GM23338 (cell line): ENCODE measurements at regions not wholly inside any gene's neighbourhood (a gene's known extent, or its start where the extent isn't known, plus 50 kb on each side); places are given as distances from the start of the nearest gene placed in this dataset.

Source experiments
- CTCF ChIP-seq, 2 experiments: fragments of 200-600 bp in 1 of 2; sonication (generic) in 1 of 2; conservative IDR thresholded peaks; 2 replicates each; pipeline versions ENCODE4 v1.5.1 to v1.6.1; 2016 to 2017; ENCODE audit warnings: antibody characterized with exemption in 2 of 2, low read depth in 2 of 2, mild to moderate bottlenecking in 2 of 2, moderate library complexity in 1 of 2
- EZH2phosphoT487 ChIP-seq: fragments of 200-600 bp; sonication (generic); IDR thresholded peaks from one replicate; pipeline ENCODE4 v1.8.1; 2018; ENCODE audit warnings: antibody characterized with exemption; ENCODE audit not compliant: unreplicated experiment
- TF ChIP-seq, protein P1 (sequence below): fragments of 250-450 bp; sonication (Bioruptor Pico); IDR thresholded peaks from 2 replicates; pipeline ENCODE4 v1.5.0; 2020; ENCODE audit warnings: mild to moderate bottlenecking, moderate library complexity
- TF ChIP-seq, protein P2 (sequence below): IDR thresholded peaks from one replicate; pipeline ENCODE4 v1.6.1; 2018; ENCODE audit warnings: antibody characterized with exemption; ENCODE audit not compliant: unreplicated experiment

DNA sequence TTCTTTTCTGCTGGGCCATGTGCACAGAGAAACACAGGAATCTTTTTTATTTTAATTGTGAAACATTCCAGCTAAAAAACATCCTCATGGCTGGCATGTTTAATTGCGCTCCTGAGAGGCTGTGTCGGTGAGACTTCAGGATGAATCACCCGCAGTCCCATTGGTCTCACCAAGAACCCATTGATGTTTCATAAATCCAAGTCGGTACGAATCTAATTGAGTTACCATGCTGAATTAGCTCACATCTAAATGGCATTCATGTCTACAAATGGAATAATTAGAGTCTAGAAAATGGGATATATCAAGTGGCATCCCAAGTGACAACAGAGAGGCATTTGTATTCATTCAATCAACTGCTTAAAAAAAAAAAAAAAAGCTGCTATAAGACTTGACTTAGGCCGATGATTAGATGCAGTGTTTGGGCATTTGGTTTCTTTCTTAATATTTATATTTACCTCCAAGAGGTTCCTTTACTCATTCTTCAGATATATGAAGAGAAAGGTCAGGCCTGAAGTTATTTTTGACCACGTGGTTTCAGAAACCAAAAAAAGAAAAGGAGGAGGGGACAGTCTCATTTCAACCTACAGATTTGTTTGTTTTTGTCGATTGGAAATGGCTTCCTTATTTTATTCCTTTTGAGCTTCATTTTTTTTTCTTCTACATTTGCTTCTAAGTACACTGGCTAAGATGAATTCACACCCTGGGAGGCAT is 79.1 kb upstream of the FOXB1 start (continued):
- TF ChIP-seq, protein P1, sequence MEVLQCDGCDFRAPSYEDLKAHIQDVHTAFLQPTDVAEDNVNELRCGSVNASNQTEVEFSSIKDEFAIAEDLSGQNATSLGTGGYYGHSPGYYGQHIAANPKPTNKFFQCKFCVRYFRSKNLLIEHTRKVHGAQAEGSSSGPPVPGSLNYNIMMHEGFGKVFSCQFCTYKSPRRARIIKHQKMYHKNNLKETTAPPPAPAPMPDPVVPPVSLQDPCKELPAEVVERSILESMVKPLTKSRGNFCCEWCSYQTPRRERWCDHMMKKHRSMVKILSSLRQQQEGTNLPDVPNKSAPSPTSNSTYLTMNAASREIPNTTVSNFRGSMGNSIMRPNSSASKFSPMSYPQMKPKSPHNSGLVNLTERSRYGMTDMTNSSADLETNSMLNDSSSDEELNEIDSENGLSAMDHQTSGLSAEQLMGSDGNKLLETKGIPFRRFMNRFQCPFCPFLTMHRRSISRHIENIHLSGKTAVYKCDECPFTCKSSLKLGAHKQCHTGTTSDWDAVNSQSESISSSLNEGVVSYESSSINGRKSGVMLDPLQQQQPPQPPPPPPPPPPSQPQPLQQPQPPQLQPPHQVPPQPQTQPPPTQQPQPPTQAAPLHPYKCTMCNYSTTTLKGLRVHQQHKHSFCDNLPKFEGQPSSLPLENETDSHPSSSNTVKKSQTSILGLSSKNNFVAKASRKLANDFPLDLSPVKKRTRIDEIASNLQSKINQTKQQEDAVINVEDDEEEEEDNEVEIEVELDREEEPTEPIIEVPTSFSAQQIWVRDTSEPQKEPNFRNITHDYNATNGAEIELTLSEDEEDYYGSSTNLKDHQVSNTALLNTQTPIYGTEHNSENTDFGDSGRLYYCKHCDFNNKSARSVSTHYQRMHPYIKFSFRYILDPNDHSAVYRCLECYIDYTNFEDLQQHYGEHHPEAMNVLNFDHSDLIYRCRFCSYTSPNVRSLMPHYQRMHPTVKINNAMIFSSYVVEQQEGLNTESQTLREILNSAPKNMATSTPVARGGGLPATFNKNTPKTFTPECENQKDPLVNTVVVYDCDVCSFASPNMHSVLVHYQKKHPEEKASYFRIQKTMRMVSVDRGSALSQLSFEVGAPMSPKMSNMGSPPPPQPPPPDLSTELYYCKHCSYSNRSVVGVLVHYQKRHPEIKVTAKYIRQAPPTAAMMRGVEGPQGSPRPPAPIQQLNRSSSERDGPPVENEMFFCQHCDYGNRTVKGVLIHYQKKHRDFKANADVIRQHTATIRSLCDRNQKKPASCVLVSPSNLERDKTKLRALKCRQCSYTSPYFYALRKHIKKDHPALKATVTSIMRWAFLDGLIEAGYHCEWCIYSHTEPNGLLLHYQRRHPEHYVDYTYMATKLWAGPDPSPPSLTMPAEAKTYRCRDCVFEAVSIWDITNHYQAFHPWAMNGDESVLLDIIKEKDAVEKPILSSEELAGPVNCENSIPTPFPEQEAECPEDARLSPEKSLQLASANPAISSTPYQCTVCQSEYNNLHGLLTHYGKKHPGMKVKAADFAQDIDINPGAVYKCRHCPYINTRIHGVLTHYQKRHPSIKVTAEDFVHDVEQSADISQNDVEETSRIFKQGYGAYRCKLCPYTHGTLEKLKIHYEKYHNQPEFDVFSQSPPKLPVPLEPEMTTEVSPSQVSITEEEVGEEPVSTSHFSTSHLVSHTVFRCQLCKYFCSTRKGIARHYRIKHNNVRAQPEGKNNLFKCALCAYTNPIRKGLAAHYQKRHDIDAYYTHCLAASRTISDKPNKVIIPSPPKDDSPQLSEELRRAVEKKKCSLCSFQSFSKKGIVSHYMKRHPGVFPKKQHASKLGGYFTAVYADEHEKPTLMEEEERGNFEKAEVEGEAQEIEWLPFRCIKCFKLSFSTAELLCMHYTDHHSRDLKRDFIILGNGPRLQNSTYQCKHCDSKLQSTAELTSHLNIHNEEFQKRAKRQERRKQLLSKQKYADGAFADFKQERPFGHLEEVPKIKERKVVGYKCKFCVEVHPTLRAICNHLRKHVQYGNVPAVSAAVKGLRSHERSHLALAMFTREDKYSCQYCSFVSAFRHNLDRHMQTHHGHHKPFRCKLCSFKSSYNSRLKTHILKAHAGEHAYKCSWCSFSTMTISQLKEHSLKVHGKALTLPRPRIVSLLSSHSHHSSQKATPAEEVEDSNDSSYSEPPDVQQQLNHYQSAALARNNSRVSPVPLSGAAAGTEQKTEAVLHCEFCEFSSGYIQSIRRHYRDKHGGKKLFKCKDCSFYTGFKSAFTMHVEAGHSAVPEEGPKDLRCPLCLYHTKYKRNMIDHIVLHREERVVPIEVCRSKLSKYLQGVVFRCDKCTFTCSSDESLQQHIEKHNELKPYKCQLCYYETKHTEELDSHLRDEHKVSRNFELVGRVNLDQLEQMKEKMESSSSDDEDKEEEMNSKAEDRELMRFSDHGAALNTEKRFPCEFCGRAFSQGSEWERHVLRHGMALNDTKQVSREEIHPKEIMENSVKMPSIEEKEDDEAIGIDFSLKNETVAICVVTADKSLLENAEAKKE (CRISPR knock-in tag): no peak
- no peak for TF ChIP-seq CTCF (conservative IDR thresholded peaks at IDR 0.05; ENCODE audit: low read depth in 2 of 2)
- TF ChIP-seq, protein P2, sequence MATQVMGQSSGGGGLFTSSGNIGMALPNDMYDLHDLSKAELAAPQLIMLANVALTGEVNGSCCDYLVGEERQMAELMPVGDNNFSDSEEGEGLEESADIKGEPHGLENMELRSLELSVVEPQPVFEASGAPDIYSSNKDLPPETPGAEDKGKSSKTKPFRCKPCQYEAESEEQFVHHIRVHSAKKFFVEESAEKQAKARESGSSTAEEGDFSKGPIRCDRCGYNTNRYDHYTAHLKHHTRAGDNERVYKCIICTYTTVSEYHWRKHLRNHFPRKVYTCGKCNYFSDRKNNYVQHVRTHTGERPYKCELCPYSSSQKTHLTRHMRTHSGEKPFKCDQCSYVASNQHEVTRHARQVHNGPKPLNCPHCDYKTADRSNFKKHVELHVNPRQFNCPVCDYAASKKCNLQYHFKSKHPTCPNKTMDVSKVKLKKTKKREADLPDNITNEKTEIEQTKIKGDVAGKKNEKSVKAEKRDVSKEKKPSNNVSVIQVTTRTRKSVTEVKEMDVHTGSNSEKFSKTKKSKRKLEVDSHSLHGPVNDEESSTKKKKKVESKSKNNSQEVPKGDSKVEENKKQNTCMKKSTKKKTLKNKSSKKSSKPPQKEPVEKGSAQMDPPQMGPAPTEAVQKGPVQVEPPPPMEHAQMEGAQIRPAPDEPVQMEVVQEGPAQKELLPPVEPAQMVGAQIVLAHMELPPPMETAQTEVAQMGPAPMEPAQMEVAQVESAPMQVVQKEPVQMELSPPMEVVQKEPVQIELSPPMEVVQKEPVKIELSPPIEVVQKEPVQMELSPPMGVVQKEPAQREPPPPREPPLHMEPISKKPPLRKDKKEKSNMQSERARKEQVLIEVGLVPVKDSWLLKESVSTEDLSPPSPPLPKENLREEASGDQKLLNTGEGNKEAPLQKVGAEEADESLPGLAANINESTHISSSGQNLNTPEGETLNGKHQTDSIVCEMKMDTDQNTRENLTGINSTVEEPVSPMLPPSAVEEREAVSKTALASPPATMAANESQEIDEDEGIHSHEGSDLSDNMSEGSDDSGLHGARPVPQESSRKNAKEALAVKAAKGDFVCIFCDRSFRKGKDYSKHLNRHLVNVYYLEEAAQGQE: no peak
- no peak for TF ChIP-seq EZH2phosphoT487
